ENCODE measurements at regions not wholly inside any gene's neighbourhood (a gene's known extent, or its start where the extent isn't known, plus 50 kb on each side); places are given as distances from the start of the nearest gene placed in this dataset.

DNA sequence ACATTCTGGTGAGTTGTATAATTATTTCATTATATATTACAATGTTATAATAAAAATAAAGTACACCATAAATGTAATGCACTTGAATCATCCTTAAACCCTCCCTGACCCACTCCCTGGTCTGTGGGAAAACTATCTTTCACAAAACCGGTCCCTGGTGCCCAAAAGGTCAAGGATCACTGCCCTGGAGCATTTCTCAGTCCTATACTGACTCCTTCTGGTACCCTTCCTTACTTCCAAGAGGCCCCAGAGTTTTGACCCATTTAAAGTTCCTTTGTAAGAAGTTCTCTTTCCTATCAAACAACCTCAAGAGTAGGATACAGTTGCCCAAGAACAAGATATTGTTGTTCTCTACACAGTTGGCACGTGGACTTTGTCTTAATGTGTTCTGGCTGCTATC lies 88.9 kb upstream of the TRPM3 start:
- DNase-seq (no peak), ATAC-seq (ENCODE audit: poor library complexity) (no peak)
- H3K4me1 ChIP-seq (ENCODE audit: insufficient read depth, low read length), result no peaks in the 10 kb centered on the region
- H3K4me3 Mint-ChIP-seq, result no peak overlapping the region
- H3K9me3 ChIP-seq (ENCODE audit: control insufficient read depth in 1 of 2, insufficient read depth in 1 of 2, low read length in 2 of 2), result peaks cover 0 to 5% of the 10 kb centered on the region in 2 experiments
- no peaks in the 10 kb centered on the region for H3K36me3 ChIP-seq (ENCODE audit: insufficient read depth, low read length)
- H3K27me3 ChIP-seq (ENCODE audit: control insufficient read depth in 1 of 2, insufficient read depth in 2 of 2, low read length in 2 of 2), result no peaks in the 10 kb centered on the region
- no peak overlapping the region for H3K27ac ChIP-seq (ENCODE audit: low read depth in 1 of 2, low read length in 2 of 2)
- no peak overlapping the region for H3K4me3 ChIP-seq (ENCODE audit: low read length)
- H3K4me1 Mint-ChIP-seq (ENCODE audit: low read depth), result no peaks in the 10 kb centered on the region
- no peaks in the 10 kb centered on the region for H3K27me3 Mint-ChIP-seq
- CTCF ChIA-PET, result no interaction called here
- TF ChIP-seq, protein P1, sequence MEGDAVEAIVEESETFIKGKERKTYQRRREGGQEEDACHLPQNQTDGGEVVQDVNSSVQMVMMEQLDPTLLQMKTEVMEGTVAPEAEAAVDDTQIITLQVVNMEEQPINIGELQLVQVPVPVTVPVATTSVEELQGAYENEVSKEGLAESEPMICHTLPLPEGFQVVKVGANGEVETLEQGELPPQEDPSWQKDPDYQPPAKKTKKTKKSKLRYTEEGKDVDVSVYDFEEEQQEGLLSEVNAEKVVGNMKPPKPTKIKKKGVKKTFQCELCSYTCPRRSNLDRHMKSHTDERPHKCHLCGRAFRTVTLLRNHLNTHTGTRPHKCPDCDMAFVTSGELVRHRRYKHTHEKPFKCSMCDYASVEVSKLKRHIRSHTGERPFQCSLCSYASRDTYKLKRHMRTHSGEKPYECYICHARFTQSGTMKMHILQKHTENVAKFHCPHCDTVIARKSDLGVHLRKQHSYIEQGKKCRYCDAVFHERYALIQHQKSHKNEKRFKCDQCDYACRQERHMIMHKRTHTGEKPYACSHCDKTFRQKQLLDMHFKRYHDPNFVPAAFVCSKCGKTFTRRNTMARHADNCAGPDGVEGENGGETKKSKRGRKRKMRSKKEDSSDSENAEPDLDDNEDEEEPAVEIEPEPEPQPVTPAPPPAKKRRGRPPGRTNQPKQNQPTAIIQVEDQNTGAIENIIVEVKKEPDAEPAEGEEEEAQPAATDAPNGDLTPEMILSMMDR (IDR thresholded peaks at IDR 0.05), result no peak
- POLR2A ChIA-PET, result no interaction called here
- H3K9me3 Mint-ChIP-seq, result peaks cover 2% of the 10 kb centered on the region
- no peaks in the 10 kb centered on the region for H3K36me3 Mint-ChIP-seq (ENCODE audit: low read depth)
- intact Hi-C loops (cut with DNase I, micrococcal nuclease), result no loop called here
- no peak overlapping the region for H3K27ac Mint-ChIP-seq

DNA sequence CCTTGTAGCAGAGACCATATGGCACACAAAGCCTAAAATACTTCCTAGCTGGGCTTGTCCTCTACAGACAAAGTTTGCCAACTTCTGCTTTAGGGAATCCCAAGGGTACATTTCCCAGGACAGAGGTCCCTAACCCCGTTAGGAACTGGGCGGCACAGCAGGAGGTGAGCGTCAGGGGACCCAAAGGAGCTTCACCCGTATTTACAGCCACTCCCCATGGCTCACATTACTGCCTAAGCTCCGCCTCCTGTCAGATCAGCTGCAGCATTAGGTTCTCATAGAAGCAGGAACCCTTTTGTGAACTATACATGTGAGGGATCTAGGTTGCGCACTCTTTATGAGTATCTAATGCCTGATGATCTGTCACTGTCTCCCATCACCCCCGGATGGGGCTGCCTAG lies 88.5 kb upstream of the TRPM3 start:
- TF ChIP-seq, protein P1 (IDR thresholded peaks at IDR 0.05), result no peak
- H3K27ac ChIP-seq (ENCODE audit: low read depth in 1 of 2, low read length in 2 of 2), result no peak overlapping the region
- H3K4me3 ChIP-seq (ENCODE audit: low read length), result no peak overlapping the region
- peaks cover 0 to 5% of the 10 kb centered on the region in 2 experiments for H3K9me3 ChIP-seq (ENCODE audit: control insufficient read depth in 1 of 2, insufficient read depth in 1 of 2, low read length in 2 of 2)
- H3K27me3 ChIP-seq (ENCODE audit: control insufficient read depth in 1 of 2, insufficient read depth in 2 of 2, low read length in 2 of 2), result no peaks in the 10 kb centered on the region
- POLR2A ChIA-PET, result no interaction called here
- no peaks in the 10 kb centered on the region for H3K27me3 Mint-ChIP-seq
- intact Hi-C loops (cut with DNase I, micrococcal nuclease), result no loop called here
- no peaks in the 10 kb centered on the region for H3K36me3 Mint-ChIP-seq (ENCODE audit: low read depth)
- DNase-seq (no peak), ATAC-seq (ENCODE audit: poor library complexity) (no peak)
- no peaks in the 10 kb centered on the region for H3K4me1 Mint-ChIP-seq (ENCODE audit: low read depth)
- CTCF ChIA-PET, result interaction anchor here (0.7 kb wide), 1 partner anchor 860 kb away, joined by 3 read pairs; no protein-coding TSS in a partner anchor
- no peaks in the 10 kb centered on the region for H3K4me1 ChIP-seq (ENCODE audit: insufficient read depth, low read length)
- no peaks in the 10 kb centered on the region for H3K36me3 ChIP-seq (ENCODE audit: insufficient read depth, low read length)
- H3K4me3 Mint-ChIP-seq, result no peak overlapping the region
- H3K27ac Mint-ChIP-seq, result no peak overlapping the region
- peaks cover 2% of the 10 kb centered on the region for H3K9me3 Mint-ChIP-seq

DNA sequence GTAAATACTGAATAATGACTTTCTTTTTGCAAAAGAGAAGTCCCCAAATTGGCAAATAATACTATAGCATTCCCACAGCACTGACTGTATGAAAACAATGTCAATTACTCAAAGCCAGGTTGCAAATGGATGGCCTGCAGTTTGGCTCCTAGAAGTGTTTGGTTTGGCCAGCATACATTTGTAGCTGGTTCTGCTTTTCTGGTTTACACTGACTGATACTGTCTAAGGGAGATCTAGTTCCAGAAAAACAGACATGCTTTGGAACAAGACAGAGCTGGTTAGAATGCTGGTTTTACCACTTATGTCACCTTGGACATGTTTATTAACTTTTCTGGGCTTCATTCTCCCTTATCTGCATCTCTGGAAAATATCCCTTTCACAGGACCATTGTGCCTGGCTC lies 81.5 kb upstream of the TRPM3 start:
- Mint-ChIP-seq H3K27me3 (peaks cover 6% of the 10 kb centered on the region), H3K36me3 (ENCODE audit: low read depth) (no peaks in the 10 kb centered on the region), H3K4me1 (ENCODE audit: low read depth) (no peaks in the 10 kb centered on the region), H3K9me3 (peaks cover 6% of the 10 kb centered on the region), H3K27ac (no peak overlapping the region), H3K4me3 (no peak overlapping the region)
- TF ChIP-seq, protein P1 (IDR thresholded peaks at IDR 0.05), result no peak
- H3K36me3 ChIP-seq (ENCODE audit: insufficient read depth, low read length), result no peaks in the 10 kb centered on the region
- no peaks in the 10 kb centered on the region for H3K9me3 ChIP-seq (ENCODE audit: control insufficient read depth in 1 of 2, insufficient read depth in 1 of 2, low read length in 2 of 2)
- no peaks in the 10 kb centered on the region for H3K4me1 ChIP-seq (ENCODE audit: insufficient read depth, low read length)
- H3K4me3 ChIP-seq (ENCODE audit: low read length), result no peak overlapping the region
- no peak for DNase-seq
- no peak for ATAC-seq (ENCODE audit: poor library complexity)
- no peak overlapping the region for H3K27ac ChIP-seq (ENCODE audit: low read depth in 1 of 2, low read length in 2 of 2)
- intact Hi-C loops (cut with DNase I, micrococcal nuclease), result no loop called here
- no peaks in the 10 kb centered on the region for H3K27me3 ChIP-seq (ENCODE audit: control insufficient read depth in 1 of 2, insufficient read depth in 2 of 2, low read length in 2 of 2)
- CTCF ChIA-PET, result no interaction called here
- POLR2A ChIA-PET, result no interaction called here

All from CD4-positive, alpha-beta T cell (primary cell).